Uterus (tissue), 3 donors: ENCODE measurements at regions not wholly inside any gene's neighbourhood (a gene's known extent, or its start where the extent isn't known, plus 50 kb on each side); places are given as distances from the start of the nearest gene placed in this dataset.

Experiments used
- DNase-seq, 2 donors: peaks; one replicate each; pipeline ENCODE4 v3.0.0-alpha.2; 2019 to 2020
- H3K27ac ChIP-seq, 2 donors: fragments of 200-600 bp; sonication (generic); 1 replicate in 1 of 2; 2 replicates in 1 of 2; pipeline ENCODE4 v1.5.1; 2016 to 2018
- H3K27me3 ChIP-seq, 2 donors: fragments of 200-600 bp; sonication (generic); one replicate each; pipeline ENCODE4 v1.5.1; 2018 to 2019; ENCODE audit warnings: control low read depth in 1 of 2
- H3K36me3 ChIP-seq, 2 donors: fragments of 200-600 bp; sonication (generic); one replicate each; pipeline ENCODE4 v1.5.1; 2019; ENCODE audit warnings: control low read depth in 1 of 2
- H3K4me1 ChIP-seq, 2 donors: fragments of 200-600 bp; sonication (generic); one replicate each; pipeline ENCODE4 v1.5.1; 2018 to 2019; ENCODE audit warnings: control low read depth in 1 of 2
- H3K4me3 ChIP-seq, 2 donors: fragments of 200-600 bp; sonication (generic); 1 replicate in 1 of 2; 2 replicates in 1 of 2; pipeline ENCODE4 v1.5.1; 2018 to 2019; ENCODE audit warnings: mild to moderate bottlenecking in 1 of 2
- H3K9me3 ChIP-seq, 2 donors: fragments of 200-600 bp; sonication (generic); one replicate each; pipeline ENCODE4 v1.5.1; 2019; ENCODE audit warnings: control low read depth in 1 of 2
- POLR2A ChIP-seq, 2 donors: fragments of 450-650 bp; IDR thresholded peaks; one replicate each; pipeline ENCODE4 v1.6.1; 2016; ENCODE audit warnings: antibody characterized with exemption in 2 of 2, mild to moderate bottlenecking in 1 of 2, moderate library complexity in 1 of 2
- intact Hi-C: fragments of 100-400 bp; cut with DNase I; formaldehyde crosslinking; loops from one replicate; pipeline ENCODE4 v1.15.1; 2023; ENCODE audit warnings: low total_unique reads
- TF ChIP-seq, protein P1 (sequence below), 4 experiments: fragments of 200-600 bp in 2 of 4; fragments of 450-650 bp in 2 of 4; sonication (generic) in 2 of 4; IDR thresholded peaks; one replicate each; pipeline ENCODE4 v1.5.1; 2016 to 2019; ENCODE audit warnings: antibody characterized with exemption in 4 of 4, mild to moderate bottlenecking in 2 of 4, moderate library complexity in 1 of 4
- donor health status: DM: yes; HTN: yes; CAD: no.

DNA sequence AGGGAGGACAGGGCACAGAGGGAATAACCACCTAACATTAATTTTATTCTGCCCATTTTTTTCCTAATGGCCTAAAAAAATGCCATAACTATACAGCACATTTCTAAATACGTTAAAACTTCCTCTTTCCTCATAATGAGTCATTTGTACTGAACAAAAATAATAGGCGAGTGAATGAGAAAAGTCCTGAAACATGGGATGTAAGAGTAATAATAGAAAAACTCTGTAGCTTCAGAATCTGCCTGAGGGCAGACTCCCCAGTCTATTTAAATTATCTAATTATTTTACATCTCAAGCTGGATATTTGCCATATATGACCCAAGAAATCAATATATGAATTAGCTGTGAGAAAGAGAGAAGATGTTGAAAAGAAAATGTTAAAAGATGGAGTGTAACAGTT is 285.1 kb downstream of the TMX3 start:
- TF ChIP-seq, protein P1, sequence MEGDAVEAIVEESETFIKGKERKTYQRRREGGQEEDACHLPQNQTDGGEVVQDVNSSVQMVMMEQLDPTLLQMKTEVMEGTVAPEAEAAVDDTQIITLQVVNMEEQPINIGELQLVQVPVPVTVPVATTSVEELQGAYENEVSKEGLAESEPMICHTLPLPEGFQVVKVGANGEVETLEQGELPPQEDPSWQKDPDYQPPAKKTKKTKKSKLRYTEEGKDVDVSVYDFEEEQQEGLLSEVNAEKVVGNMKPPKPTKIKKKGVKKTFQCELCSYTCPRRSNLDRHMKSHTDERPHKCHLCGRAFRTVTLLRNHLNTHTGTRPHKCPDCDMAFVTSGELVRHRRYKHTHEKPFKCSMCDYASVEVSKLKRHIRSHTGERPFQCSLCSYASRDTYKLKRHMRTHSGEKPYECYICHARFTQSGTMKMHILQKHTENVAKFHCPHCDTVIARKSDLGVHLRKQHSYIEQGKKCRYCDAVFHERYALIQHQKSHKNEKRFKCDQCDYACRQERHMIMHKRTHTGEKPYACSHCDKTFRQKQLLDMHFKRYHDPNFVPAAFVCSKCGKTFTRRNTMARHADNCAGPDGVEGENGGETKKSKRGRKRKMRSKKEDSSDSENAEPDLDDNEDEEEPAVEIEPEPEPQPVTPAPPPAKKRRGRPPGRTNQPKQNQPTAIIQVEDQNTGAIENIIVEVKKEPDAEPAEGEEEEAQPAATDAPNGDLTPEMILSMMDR (IDR thresholded peaks at IDR 0.05) = no peak
- no peak for TF ChIP-seq POLR2A (IDR thresholded peaks at IDR 0.05)
- Histone ChIP-seq H3K27me3 (no peaks in the 10 kb centered on the region), H3K36me3 (no peaks in the 10 kb centered on the region), H3K9me3 (no peaks in the 10 kb centered on the region), H3K4me3 (no peak overlapping the region), H3K27ac (no peak overlapping the region), H3K4me1 (no peaks in the 10 kb centered on the region)
- intact Hi-C loops = no loop called here
- DNase-seq = no peak

GRCh38 chr18:68429111-68429510 is 285.8 kb downstream of the TMX3 start:
- no peaks in the 10 kb centered on the region for H3K27me3 ChIP-seq
- H3K4me3 ChIP-seq = no peak overlapping the region
- no peak overlapping the region for H3K27ac ChIP-seq
- intact Hi-C loops = no loop called here
- no peaks in the 10 kb centered on the region for H3K9me3 ChIP-seq
- no peak for DNase-seq
- TF ChIP-seq, protein P1 (IDR thresholded peaks at IDR 0.05) = no peak
- TF ChIP-seq POLR2A (IDR thresholded peaks at IDR 0.05) = no peak
- no peaks in the 10 kb centered on the region for H3K4me1 ChIP-seq
- H3K36me3 ChIP-seq = no peaks in the 10 kb centered on the region

DNA sequence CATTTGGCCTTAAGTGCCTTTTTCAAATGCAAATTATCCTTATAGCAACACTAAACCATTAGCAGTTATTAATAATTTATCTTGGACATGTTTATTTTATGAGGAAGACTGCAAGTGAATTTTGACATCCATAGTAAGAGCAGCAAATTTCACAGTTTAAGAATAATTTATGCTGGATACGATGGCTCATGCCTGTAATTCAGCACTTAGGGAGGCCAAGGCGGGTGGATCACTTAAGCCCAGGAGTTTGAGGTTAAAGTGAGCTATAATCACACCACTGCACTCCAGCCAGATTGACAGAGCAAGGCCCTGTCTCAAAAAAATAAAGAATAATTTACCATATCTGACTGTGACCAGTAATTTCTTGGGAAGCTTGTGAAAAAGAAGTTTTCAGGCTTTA is 286.2 kb downstream of the TMX3 start:
- intact Hi-C loops = no loop called here
- TF ChIP-seq, protein P1 (IDR thresholded peaks at IDR 0.05) = no peak
- no peak for TF ChIP-seq POLR2A (IDR thresholded peaks at IDR 0.05)
- no peaks in the 10 kb centered on the region for H3K4me1 ChIP-seq

DNA sequence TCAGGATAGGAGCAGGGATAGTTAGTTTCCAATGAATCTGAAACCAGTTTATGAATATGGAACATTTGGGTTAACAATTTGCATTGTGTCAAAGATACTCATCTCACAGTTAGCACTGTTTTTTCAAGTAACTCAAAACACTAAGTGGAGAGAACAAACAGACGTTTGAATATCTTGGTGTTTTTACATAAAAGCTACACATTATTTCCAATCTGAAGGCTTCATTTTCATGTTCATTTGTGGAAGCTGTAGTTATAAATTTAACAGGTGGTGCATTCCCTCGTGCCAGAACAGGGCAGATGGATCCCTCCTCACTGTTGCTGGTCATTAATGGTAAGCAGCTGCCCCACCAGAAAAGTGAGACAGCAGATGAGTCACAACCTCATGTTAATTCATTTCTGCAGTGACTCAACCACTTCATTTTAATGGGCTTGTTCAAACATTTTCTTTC is 286.9 kb downstream of the TMX3 start:
- intact Hi-C loops = no loop called here
- H3K9me3 ChIP-seq = no peaks in the 10 kb centered on the region
- H3K27me3 ChIP-seq = no peaks in the 10 kb centered on the region
- TF ChIP-seq, protein P1 (IDR thresholded peaks at IDR 0.05) = no peak
- TF ChIP-seq POLR2A (IDR thresholded peaks at IDR 0.05) = no peak
- H3K36me3 ChIP-seq = no peaks in the 10 kb centered on the region
- no peaks in the 10 kb centered on the region for H3K4me1 ChIP-seq
- no peak for DNase-seq
- H3K4me3 ChIP-seq = no peak overlapping the region
- no peak overlapping the region for H3K27ac ChIP-seq

More for the DNA sequence above, 286.2 kb downstream of the TMX3 start:
- H3K4me3 ChIP-seq = no peak overlapping the region
- no peaks in the 10 kb centered on the region for H3K36me3 ChIP-seq
- H3K9me3 ChIP-seq = no peaks in the 10 kb centered on the region
- no peak for DNase-seq
- H3K27me3 ChIP-seq = no peaks in the 10 kb centered on the region
- no peak overlapping the region for H3K27ac ChIP-seq

GRCh38 chr18:68426731-68427315 is 288.1 kb downstream of the TMX3 start:
- Histone ChIP-seq H3K9me3 (no peaks in the 10 kb centered on the region), H3K4me3 (no peak overlapping the region), H3K27me3 (no peaks in the 10 kb centered on the region), H3K4me1 (no peaks in the 10 kb centered on the region), H3K27ac (no peak overlapping the region), H3K36me3 (no peaks in the 10 kb centered on the region)
- intact Hi-C loops = no loop called here
- TF ChIP-seq POLR2A (IDR thresholded peaks at IDR 0.05) = no peak
- TF ChIP-seq, protein P1 (IDR thresholded peaks at IDR 0.05) = no peak
- no peak for DNase-seq
